CD8-positive, alpha-beta memory T cell (primary cell): ENCODE measurements at regions not wholly inside any gene's neighbourhood (a gene's known extent, or its start where the extent isn't known, plus 50 kb on each side); places are given as distances from the start of the nearest gene placed in this dataset.
"Not testable (repeated sequence)": the region's sequence is repeated elsewhere in the genome, so short reads cannot be mapped to it uniquely, and the experiment has no call there.

Experiments used
- CTCF ChIA-PET: fragments of 350-600 bp; sonication (Branson Sonifier 250); formaldehyde crosslinking; loops from one replicate; lab custom pipeline; 2021; ENCODE audit warnings: antibody characterized with exemption; lab: Charles Lee
- POLR2A ChIA-PET: fragments of 350-600 bp; sonication (Branson Sonifier 250); formaldehyde crosslinking; loops from one replicate; lab custom pipeline; 2021; ENCODE audit warnings: antibody characterized with exemption; lab: Charles Lee
- DNase-seq, 5 donors: peaks; one replicate each; pipeline versions ENCODE4 v3.0.0 to v3.0.0-alpha.2; 2020 to 2022; ENCODE audit warnings: mixed read lengths in 1 of 5
- H3K27ac ChIP-seq: one replicate; pipeline ENCODE4 v1.7.0; 2013; ENCODE audit warnings: low read depth, mild to moderate bottlenecking, low read length, moderate library complexity
- H3K27me3 ChIP-seq: 2 replicates; pipeline ENCODE4 v1.7.0; 2013; ENCODE audit warnings: low read length, mild to moderate bottlenecking; ENCODE audit not compliant: insufficient read depth, poor library complexity, severe bottlenecking
- H3K36me3 ChIP-seq: 2 replicates; pipeline ENCODE4 v1.7.0; 2013; ENCODE audit warnings: mild to moderate bottlenecking, low read length, moderate library complexity; ENCODE audit not compliant: insufficient read depth
- H3K4me1 ChIP-seq: 2 replicates; pipeline ENCODE4 v1.7.0; 2013; ENCODE audit warnings: mild to moderate bottlenecking, low read length, moderate library complexity; ENCODE audit not compliant: insufficient read depth
- H3K4me3 ChIP-seq: 2 replicates; pipeline ENCODE4 v1.7.0; 2013; ENCODE audit warnings: mild to moderate bottlenecking, low read length
- H3K9me3 ChIP-seq: 2 replicates; pipeline ENCODE4 v1.7.0; 2013; ENCODE audit warnings: mild to moderate bottlenecking, low read length
- H3K27ac Mint-ChIP-seq, 8 donors: one replicate each; pipeline ENCODE4 v1.8.0; 2020 to 2021; ENCODE audit warnings: mixed read lengths in 8 of 8, mild to moderate bottlenecking in 6 of 8, inconsistent platforms in 3 of 8, moderate library complexity in 3 of 8
- H3K27me3 Mint-ChIP-seq, 2 donors: one replicate each; pipeline ENCODE4 v1.8.0; 2020 to 2021; ENCODE audit warnings: mixed read lengths in 2 of 2, mild to moderate bottlenecking in 1 of 2, moderate library complexity in 1 of 2
- H3K36me3 Mint-ChIP-seq, 3 donors: one replicate each; pipeline ENCODE4 v1.8.0; 2020 to 2021; ENCODE audit warnings: mixed read lengths in 3 of 3, inconsistent platforms in 1 of 3, mild to moderate bottlenecking in 1 of 3
- H3K4me1 Mint-ChIP-seq, 3 donors: one replicate each; pipeline ENCODE4 v1.8.0; 2020 to 2021; ENCODE audit warnings: mixed read lengths in 3 of 3, inconsistent platforms in 1 of 3, mild to moderate bottlenecking in 1 of 3
- H3K4me3 Mint-ChIP-seq, 7 donors: one replicate each; pipeline ENCODE4 v1.8.0; 2020 to 2021; ENCODE audit warnings: mixed read lengths in 7 of 7, mild to moderate bottlenecking in 6 of 7, moderate library complexity in 4 of 7, inconsistent platforms in 2 of 7
- H3K9me3 Mint-ChIP-seq, 5 donors: one replicate each; pipeline ENCODE4 v1.8.0; 2020 to 2022; ENCODE audit warnings: mixed read lengths in 5 of 5, mild to moderate bottlenecking in 3 of 5, moderate library complexity in 2 of 5, inconsistent platforms in 1 of 5

- H3K4me1 Mint-ChIP-seq: no peaks in the 10 kb centered on the region
- no peak overlapping the region for H3K27ac ChIP-seq
- H3K9me3 ChIP-seq: no peaks in the 10 kb centered on the region
- no peaks in the 10 kb centered on the region for H3K4me1 ChIP-seq
- no peaks in the 10 kb centered on the region for H3K36me3 ChIP-seq
- no peaks in the 10 kb centered on the region for H3K27me3 ChIP-seq
- no peak overlapping the region for H3K4me3 ChIP-seq
- ChIA-PET POLR2A (no interaction called here), CTCF (no interaction called here)
- no peak overlapping the region for H3K27ac Mint-ChIP-seq
- no peak for DNase-seq
- H3K9me3 Mint-ChIP-seq: peaks cover 6 to 26% (median 15%) of the 10 kb centered on the region in 5 donors
- H3K36me3 Mint-ChIP-seq: no peaks in the 10 kb centered on the region
- no peaks in the 10 kb centered on the region for H3K27me3 Mint-ChIP-seq
- no peak overlapping the region for H3K4me3 Mint-ChIP-seq
Measured at GRCh38 chr14:38561657-38562056, 305.8 kb upstream of the CLEC14A start.

DNA sequence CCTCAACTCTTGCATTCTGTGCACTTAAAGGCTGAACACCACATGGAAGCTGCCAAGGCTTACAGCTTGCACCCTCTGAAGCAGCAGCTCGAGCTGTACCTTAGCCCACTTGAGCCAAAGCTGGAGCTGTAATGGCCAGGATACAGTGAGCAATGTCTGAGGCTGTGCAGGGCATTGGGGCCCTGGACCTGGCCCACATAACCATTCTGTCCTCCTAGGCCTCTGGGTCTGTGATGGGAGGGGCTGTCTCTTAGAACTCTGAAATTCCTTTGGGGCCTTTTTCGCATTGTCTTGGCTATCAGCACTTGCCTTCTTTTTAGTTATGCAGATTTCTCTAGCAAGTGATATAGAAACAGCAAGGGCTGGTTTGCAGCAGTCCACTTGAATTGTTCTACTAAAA is 303.8 kb upstream of the CLEC14A start:
- Mint-ChIP-seq H3K27ac (no peak overlapping the region), H3K4me1 (no peaks in the 10 kb centered on the region), H3K9me3 (peaks cover 6 to 26% (median 15%) of the 10 kb centered on the region in 5 donors), H3K36me3 (no peaks in the 10 kb centered on the region), H3K27me3 (no peaks in the 10 kb centered on the region), H3K4me3 (no peak overlapping the region)
- Histone ChIP-seq H3K9me3 (no peaks in the 10 kb centered on the region), H3K36me3 (no peaks in the 10 kb centered on the region), H3K27me3 (no peaks in the 10 kb centered on the region), H3K4me3 (no peak overlapping the region), H3K4me1 (no peaks in the 10 kb centered on the region), H3K27ac (no peak overlapping the region)
- ChIA-PET CTCF (no interaction called here), POLR2A (no interaction called here)
- DNase-seq: no peak

GRCh38 chr14:38557391-38557790 is 301.5 kb upstream of the CLEC14A start:
- H3K9me3 Mint-ChIP-seq: peaks cover 4 to 24% (median 11%) of the 10 kb centered on the region in 5 donors
- H3K27ac Mint-ChIP-seq, DNase-seq: not testable (repeated sequence)

DNA sequence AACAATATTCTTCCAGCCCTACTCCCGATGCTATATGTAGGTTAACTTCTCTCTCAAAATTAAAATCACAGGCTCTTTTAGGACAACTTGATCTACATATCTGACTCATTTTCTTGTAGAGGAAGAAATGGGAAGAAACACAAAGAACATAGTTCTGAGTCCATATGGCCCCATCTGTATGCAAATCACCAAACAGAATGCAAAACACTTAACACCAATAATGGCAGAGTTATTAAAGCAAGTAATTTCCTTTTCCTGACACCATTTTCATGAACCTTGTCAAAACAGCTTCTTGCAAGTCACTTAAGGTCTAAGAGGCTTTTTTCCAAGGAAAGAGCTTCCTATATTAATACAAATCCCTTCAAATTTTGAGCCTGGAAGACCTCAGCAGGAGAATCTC is 300.4 kb upstream of the CLEC14A start:
- Histone ChIP-seq H3K9me3 (no peaks in the 10 kb centered on the region), H3K36me3 (no peaks in the 10 kb centered on the region), H3K4me1 (no peaks in the 10 kb centered on the region), H3K27me3 (no peaks in the 10 kb centered on the region), H3K27ac (no peak overlapping the region), H3K4me3 (no peak overlapping the region)
- Mint-ChIP-seq H3K4me3 (no peak overlapping the region), H3K4me1 (no peaks in the 10 kb centered on the region), H3K27ac (no peak overlapping the region), H3K36me3 (no peaks in the 10 kb centered on the region), H3K9me3 (peaks cover 4 to 14% (median 6%) of the 10 kb centered on the region in 5 donors), H3K27me3 (no peaks in the 10 kb centered on the region)
- ChIA-PET CTCF (no interaction called here), POLR2A (no interaction called here)
- DNase-seq: no peak

More at GRCh38 chr14:38557391-38557790, 301.5 kb upstream of the CLEC14A start:
- H3K4me3 ChIP-seq, H3K27me3 ChIP-seq, H3K9me3 ChIP-seq, H3K4me3 Mint-ChIP-seq, H3K27ac ChIP-seq, H3K4me1 Mint-ChIP-seq, POLR2A ChIA-PET, H3K27me3 Mint-ChIP-seq, H3K36me3 Mint-ChIP-seq, CTCF ChIA-PET, H3K36me3 ChIP-seq, H3K4me1 ChIP-seq: not testable (repeated sequence)

- Mint-ChIP-seq H3K9me3 (peaks cover 0 to 8% (median 4%) of the 10 kb centered on the region in 5 donors), H3K27ac (no peak overlapping the region), H3K4me1 (no peaks in the 10 kb centered on the region), H3K27me3 (no peaks in the 10 kb centered on the region), H3K4me3 (no peak overlapping the region), H3K36me3 (no peaks in the 10 kb centered on the region)
- ChIA-PET CTCF (no interaction called here), POLR2A (no interaction called here)
- H3K9me3 ChIP-seq: no peaks in the 10 kb centered on the region
- no peak overlapping the region for H3K27ac ChIP-seq
- no peaks in the 10 kb centered on the region for H3K36me3 ChIP-seq
- DNase-seq: no peak
- H3K4me1 ChIP-seq: no peaks in the 10 kb centered on the region
- H3K27me3 ChIP-seq: no peaks in the 10 kb centered on the region
- no peak overlapping the region for H3K4me3 ChIP-seq
Measured at GRCh38 chr14:38554026-38554425, 298.1 kb upstream of the CLEC14A start.

GRCh38 chr14:38553586-38553985 is 297.7 kb upstream of the CLEC14A start:
- Mint-ChIP-seq H3K9me3 (peaks cover 0 to 7% (median 0%) of the 10 kb centered on the region in 5 donors), H3K4me3 (no peak overlapping the region)
- CTCF ChIA-PET: no interaction called here

GRCh38 chr14:38549564-38549963 is 293.7 kb upstream of the CLEC14A start:
- no peaks in the 10 kb centered on the region for H3K4me1 Mint-ChIP-seq
- ChIA-PET POLR2A (no interaction called here), CTCF (no interaction called here)
- Histone ChIP-seq H3K4me3 (no peak overlapping the region), H3K36me3 (no peaks in the 10 kb centered on the region), H3K9me3 (no peaks in the 10 kb centered on the region), H3K4me1 (no peaks in the 10 kb centered on the region), H3K27me3 (no peaks in the 10 kb centered on the region), H3K27ac (no peak overlapping the region)
- H3K36me3 Mint-ChIP-seq: no peaks in the 10 kb centered on the region
- H3K27me3 Mint-ChIP-seq: no peaks in the 10 kb centered on the region
- DNase-seq: no peak
- H3K27ac Mint-ChIP-seq: no peak overlapping the region
- H3K9me3 Mint-ChIP-seq: peaks cover 0 to 3% (median 0%) of the 10 kb centered on the region in 5 donors
- H3K4me3 Mint-ChIP-seq: no peak overlapping the region

More at GRCh38 chr14:38553586-38553985, 297.7 kb upstream of the CLEC14A start:
- Histone ChIP-seq H3K36me3 (no peaks in the 10 kb centered on the region), H3K27me3 (no peaks in the 10 kb centered on the region), H3K4me1 (no peaks in the 10 kb centered on the region), H3K9me3 (no peaks in the 10 kb centered on the region), H3K4me3 (no peak overlapping the region), H3K27ac (no peak overlapping the region)
- Mint-ChIP-seq H3K27me3 (no peaks in the 10 kb centered on the region), H3K36me3 (no peaks in the 10 kb centered on the region), H3K27ac (no peak overlapping the region), H3K4me1 (no peaks in the 10 kb centered on the region)
- POLR2A ChIA-PET: no interaction called here
- no peak for DNase-seq

- Mint-ChIP-seq H3K36me3 (no peaks in the 10 kb centered on the region), H3K27me3 (no peaks in the 10 kb centered on the region), H3K27ac (no peak overlapping the region), H3K4me1 (no peaks in the 10 kb centered on the region), H3K9me3 (peaks cover 0 to 3% (median 0%) of the 10 kb centered on the region in 5 donors), H3K4me3 (no peak overlapping the region)
- ChIA-PET POLR2A (no interaction called here), CTCF (no interaction called here)
- no peak overlapping the region for H3K4me3 ChIP-seq
- no peak for DNase-seq
- no peaks in the 10 kb centered on the region for H3K4me1 ChIP-seq
- H3K9me3 ChIP-seq: no peaks in the 10 kb centered on the region
- H3K27me3 ChIP-seq: no peaks in the 10 kb centered on the region
- H3K36me3 ChIP-seq: no peaks in the 10 kb centered on the region
- no peak overlapping the region for H3K27ac ChIP-seq
Measured at GRCh38 chr14:38547961-38548490, 292.1 kb upstream of the CLEC14A start.
